SJCRH30 (cell line): ENCODE measurements at regions not wholly inside any gene's neighbourhood (a gene's known extent, or its start where the extent isn't known, plus 50 kb on each side); places are given as distances from the start of the nearest gene placed in this dataset.

Experiments
- DNase-seq, 2 experiments: peaks; one replicate each; pipeline ENCODE4 v3.0.0-alpha.2; 2015 to 2020
- H3K27ac ChIP-seq: fragments of 250-450 bp; sonication (Bioruptor Pico); 2 replicates; pipeline ENCODE4 v1.5.1; 2020; ENCODE audit warnings: mild to moderate bottlenecking, moderate library complexity
- H3K27me3 ChIP-seq: fragments of 250-450 bp; sonication (Bioruptor Pico); 2 replicates; pipeline ENCODE4 v1.5.1; 2020; ENCODE audit warnings: mild to moderate bottlenecking, moderate library complexity
- H3K36me3 ChIP-seq: fragments of 250-450 bp; sonication (Bioruptor Pico); 2 replicates; pipeline ENCODE4 v1.5.1; 2020; ENCODE audit warnings: mild to moderate bottlenecking, moderate library complexity
- H3K4me1 ChIP-seq: fragments of 250-450 bp; sonication (Bioruptor Pico); 2 replicates; pipeline ENCODE4 v1.5.1; 2020; ENCODE audit warnings: mild to moderate bottlenecking, moderate library complexity
- H3K4me3 ChIP-seq: fragments of 250-450 bp; sonication (Bioruptor Pico); 2 replicates; pipeline ENCODE4 v1.5.1; 2020; ENCODE audit warnings: mild to moderate bottlenecking, moderate library complexity
- H3K9me3 ChIP-seq: fragments of 250-450 bp; sonication (Bioruptor Pico); replicated peaks from 2 replicates; pipeline ENCODE4 v1.5.1; 2020; ENCODE audit warnings: mild to moderate bottlenecking, moderate library complexity

DNA sequence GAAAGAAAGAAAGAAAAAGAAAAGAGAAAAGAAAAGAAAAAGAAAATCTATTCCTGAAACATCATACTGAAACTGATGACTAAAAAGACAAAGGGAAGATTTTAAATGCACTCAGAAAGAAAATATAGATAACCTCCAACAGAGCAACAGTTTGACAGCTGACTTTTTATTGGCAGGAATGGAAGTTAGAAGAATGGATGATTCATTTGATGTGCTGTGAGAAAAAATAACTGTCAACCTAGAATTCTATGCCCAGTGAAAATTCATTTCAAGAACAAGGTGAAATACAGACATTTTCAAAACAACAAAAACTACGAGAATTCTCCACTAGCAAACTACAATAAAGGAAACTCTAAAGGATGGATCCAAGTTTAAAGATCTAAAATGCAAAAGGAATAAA lies 50.5 kb upstream of the HSPA12A start:
- H3K27ac ChIP-seq, result no peak overlapping the region
- no peak for DNase-seq
- H3K4me1 ChIP-seq, result no peaks in the 10 kb centered on the region
- H3K9me3 ChIP-seq, result no peaks in the 10 kb centered on the region
- no peaks in the 10 kb centered on the region for H3K36me3 ChIP-seq
- no peak overlapping the region for H3K4me3 ChIP-seq
- peaks cover 6% of the 10 kb centered on the region; the same call in 1 of the 2 replicates for H3K27me3 ChIP-seq

DNA sequence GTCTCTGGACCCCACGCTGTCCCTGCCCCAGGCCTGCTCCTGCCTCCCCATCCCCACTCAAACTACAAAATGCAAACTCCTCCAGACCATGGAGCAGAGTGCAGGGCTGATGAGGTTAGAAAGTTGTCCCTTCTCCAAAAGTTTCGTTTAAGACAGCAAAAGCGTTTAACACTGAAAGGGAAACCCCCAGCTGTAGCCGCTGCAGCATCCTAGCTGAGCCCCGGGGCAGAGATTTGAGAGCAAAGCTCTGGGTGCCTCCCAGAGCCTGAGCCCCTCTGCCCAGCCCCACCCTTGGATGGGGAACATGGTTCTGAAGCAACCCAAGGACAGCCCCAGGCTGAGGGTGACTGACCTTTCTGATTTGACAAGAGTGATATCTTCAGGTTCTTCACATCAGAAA lies 52.8 kb upstream of the ENO4 start:
- no peak for DNase-seq
- Histone ChIP-seq H3K27ac (no peak overlapping the region), H3K4me3 (no peak overlapping the region), H3K36me3 (no peaks in the 10 kb centered on the region), H3K9me3 (no peaks in the 10 kb centered on the region), H3K27me3 (peaks cover 6% of the 10 kb centered on the region; the same call in 1 of the 2 replicates), H3K4me1 (no peaks in the 10 kb centered on the region)

DNA sequence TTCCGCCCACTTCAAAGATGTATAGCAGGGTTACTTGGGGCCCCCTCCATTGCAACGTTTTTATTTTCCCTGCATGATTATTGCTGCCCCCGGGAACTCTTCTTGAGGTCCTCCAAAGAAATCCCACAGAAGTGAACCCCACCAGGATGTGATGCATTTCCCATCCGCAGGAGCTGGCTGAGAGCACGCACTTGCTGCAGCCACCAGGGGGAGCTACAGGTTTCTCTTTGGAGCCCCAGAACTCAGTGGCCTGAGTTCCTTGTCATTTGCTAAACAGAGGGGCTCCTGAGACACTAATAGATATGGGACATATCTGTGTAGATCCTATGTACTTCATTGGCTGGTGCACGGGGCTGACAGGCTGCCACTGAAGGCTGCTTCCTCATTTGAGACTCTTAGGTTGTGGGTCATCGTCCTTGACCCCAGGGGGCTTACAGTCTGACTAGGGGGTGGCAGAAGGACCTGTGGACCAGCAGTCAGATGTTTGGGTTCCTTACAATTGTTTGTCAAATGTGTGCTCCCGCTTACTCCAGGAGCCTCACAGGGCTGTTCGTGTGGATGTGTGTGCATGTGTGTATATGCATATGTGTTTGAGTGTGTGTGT lies 52.3 kb upstream of the ENO4 start:
- DNase-seq, result peak; percentile 71 to 86
- Histone ChIP-seq H3K4me1 (no peaks in the 10 kb centered on the region), H3K36me3 (no peaks in the 10 kb centered on the region), H3K27me3 (peaks cover 6% of the 10 kb centered on the region; the same call in 1 of the 2 replicates), H3K9me3 (no peaks in the 10 kb centered on the region), H3K4me3 (no peak overlapping the region), H3K27ac (no peak overlapping the region)

GRCh38 chr10:116798859-116799258 lies 50.4 kb upstream of the ENO4 start:
- H3K4me3 ChIP-seq, result no peak overlapping the region
- H3K27ac ChIP-seq, result no peak overlapping the region
- H3K4me1 ChIP-seq, result no peaks in the 10 kb centered on the region
- H3K36me3 ChIP-seq, result no peaks in the 10 kb centered on the region
- H3K9me3 ChIP-seq, result no peaks in the 10 kb centered on the region
- DNase-seq, result no peak
- peaks cover 6% of the 10 kb centered on the region; the same call in 1 of the 2 replicates for H3K27me3 ChIP-seq
